KMS-11 (cell line): ENCODE measurements at regions not wholly inside any gene's neighbourhood (a gene's known extent, or its start where the extent isn't known, plus 50 kb on each side); places are given as distances from the start of the nearest gene placed in this dataset.

Experiments used
- H2AFZ ChIP-seq: fragments of 200-600 bp; sonication (generic); 2 replicates; pipeline ENCODE4 v1.6.1; 2016; ENCODE audit warnings: antibody characterized with exemption, mixed run types, low read depth
- H3K27ac ChIP-seq: fragments of 200-600 bp; sonication (generic); 2 replicates; pipeline ENCODE4 v1.6.1; 2016; ENCODE audit warnings: mild to moderate bottlenecking, mixed run types
- H3K27me3 ChIP-seq: fragments of 200-600 bp; sonication (generic); 2 replicates; pipeline ENCODE4 v1.6.1; 2017; ENCODE audit warnings: mild to moderate bottlenecking, low read depth, mixed run types, moderate library complexity; ENCODE audit not compliant: insufficient read depth
- H3K36me3 ChIP-seq: fragments of 200-600 bp; sonication (generic); 2 replicates; pipeline ENCODE4 v1.6.1; 2017; ENCODE audit warnings: mild to moderate bottlenecking, mixed run types; ENCODE audit not compliant: insufficient read depth
- H3K4me1 ChIP-seq: fragments of 200-600 bp; sonication (generic); 2 replicates; pipeline ENCODE4 v1.6.1; 2016; ENCODE audit warnings: mild to moderate bottlenecking, low read depth, mixed run types; ENCODE audit not compliant: poor library complexity, severe bottlenecking
- H3K4me2 ChIP-seq: fragments of 200-600 bp; sonication (generic); 2 replicates; pipeline ENCODE4 v1.7.0; 2016; ENCODE audit warnings: mild to moderate bottlenecking, mixed run types
- H3K4me3 ChIP-seq: fragments of 200-600 bp; sonication (generic); IDR thresholded peaks from 2 replicates; pipeline ENCODE4 v1.6.1; 2017; ENCODE audit warnings: low read depth, low read length, mixed read lengths; ENCODE audit not compliant: insufficient read depth
- H3K79me2 ChIP-seq: fragments of 200-600 bp; sonication (generic); 2 replicates; pipeline ENCODE4 v1.6.1; 2016; ENCODE audit warnings: low read depth, mixed run types; ENCODE audit not compliant: insufficient read depth
- H3K9ac ChIP-seq: fragments of 200-600 bp; sonication (generic); 2 replicates; pipeline ENCODE4 v1.6.1; 2016; ENCODE audit warnings: mild to moderate bottlenecking, mixed run types
- H4K20me1 ChIP-seq: fragments of 200-600 bp; sonication (generic); 2 replicates; pipeline ENCODE4 v1.6.1; 2016; ENCODE audit warnings: mild to moderate bottlenecking, mixed run types; ENCODE audit not compliant: insufficient read depth
- TF ChIP-seq, protein P1 (sequence below): fragments of 200-600 bp; sonication (generic); conservative IDR thresholded peaks from 2 replicates; pipeline ENCODE4 v1.6.1; 2017; ENCODE audit warnings: low read depth, mild to moderate bottlenecking, antibody characterized with exemption, low read length, moderate library complexity, mixed read lengths

DNA sequence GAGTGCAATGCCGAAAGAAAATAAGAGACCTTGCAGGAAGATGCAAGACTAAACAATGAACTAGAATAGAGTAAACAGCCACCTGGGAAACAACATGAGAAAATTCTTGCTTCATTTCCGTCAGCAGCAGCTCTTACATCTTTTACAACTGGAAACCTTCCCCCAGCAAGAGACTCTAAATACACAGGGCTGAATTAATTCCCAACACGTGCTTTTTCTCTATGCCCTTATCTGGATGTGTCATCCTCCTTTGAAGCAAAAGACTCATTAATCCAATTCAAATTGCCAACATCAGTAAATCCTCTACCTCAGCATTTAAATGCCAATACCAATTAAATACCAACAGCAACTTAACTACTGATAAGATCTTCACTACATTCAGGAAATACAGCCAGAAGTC is 99.0 kb upstream of the PDE1C start:
- Histone ChIP-seq H3K9ac (no peak overlapping the region), H3K4me1 (no peaks in the 10 kb centered on the region), H3K36me3 (no peaks in the 10 kb centered on the region), H3K79me2 (no peaks in the 10 kb centered on the region), H4K20me1 (no peaks in the 10 kb centered on the region), H3K4me2 (no peak overlapping the region), H2AFZ (no peak overlapping the region), H3K4me3 (no peak overlapping the region), H3K27me3 (no peaks in the 10 kb centered on the region), H3K27ac (no peak overlapping the region)
- TF ChIP-seq, protein P1, sequence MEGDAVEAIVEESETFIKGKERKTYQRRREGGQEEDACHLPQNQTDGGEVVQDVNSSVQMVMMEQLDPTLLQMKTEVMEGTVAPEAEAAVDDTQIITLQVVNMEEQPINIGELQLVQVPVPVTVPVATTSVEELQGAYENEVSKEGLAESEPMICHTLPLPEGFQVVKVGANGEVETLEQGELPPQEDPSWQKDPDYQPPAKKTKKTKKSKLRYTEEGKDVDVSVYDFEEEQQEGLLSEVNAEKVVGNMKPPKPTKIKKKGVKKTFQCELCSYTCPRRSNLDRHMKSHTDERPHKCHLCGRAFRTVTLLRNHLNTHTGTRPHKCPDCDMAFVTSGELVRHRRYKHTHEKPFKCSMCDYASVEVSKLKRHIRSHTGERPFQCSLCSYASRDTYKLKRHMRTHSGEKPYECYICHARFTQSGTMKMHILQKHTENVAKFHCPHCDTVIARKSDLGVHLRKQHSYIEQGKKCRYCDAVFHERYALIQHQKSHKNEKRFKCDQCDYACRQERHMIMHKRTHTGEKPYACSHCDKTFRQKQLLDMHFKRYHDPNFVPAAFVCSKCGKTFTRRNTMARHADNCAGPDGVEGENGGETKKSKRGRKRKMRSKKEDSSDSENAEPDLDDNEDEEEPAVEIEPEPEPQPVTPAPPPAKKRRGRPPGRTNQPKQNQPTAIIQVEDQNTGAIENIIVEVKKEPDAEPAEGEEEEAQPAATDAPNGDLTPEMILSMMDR = no peak

GRCh38 chr7:32167815-32168214 is 97.6 kb upstream of the PDE1C start:
- Histone ChIP-seq H2AFZ (no peak overlapping the region), H3K27me3 (no peaks in the 10 kb centered on the region), H4K20me1 (no peaks in the 10 kb centered on the region), H3K79me2 (no peaks in the 10 kb centered on the region), H3K4me2 (no peak overlapping the region), H3K27ac (no peak overlapping the region), H3K4me1 (no peaks in the 10 kb centered on the region), H3K36me3 (no peaks in the 10 kb centered on the region), H3K4me3 (no peak overlapping the region), H3K9ac (no peak overlapping the region)
- TF ChIP-seq, protein P1 = no peak

- TF ChIP-seq, protein P1 = no peak
- Histone ChIP-seq H4K20me1 (no peaks in the 10 kb centered on the region), H3K4me3 (no peak overlapping the region), H3K36me3 (no peaks in the 10 kb centered on the region), H3K27ac (no peak overlapping the region), H3K4me2 (no peak overlapping the region), H3K27me3 (no peaks in the 10 kb centered on the region), H3K9ac (no peak overlapping the region), H3K79me2 (no peaks in the 10 kb centered on the region), H3K4me1 (no peaks in the 10 kb centered on the region), H2AFZ (no peak overlapping the region)
Observed at GRCh38 chr7:32167256-32167655, 97.0 kb upstream of the PDE1C start.

DNA sequence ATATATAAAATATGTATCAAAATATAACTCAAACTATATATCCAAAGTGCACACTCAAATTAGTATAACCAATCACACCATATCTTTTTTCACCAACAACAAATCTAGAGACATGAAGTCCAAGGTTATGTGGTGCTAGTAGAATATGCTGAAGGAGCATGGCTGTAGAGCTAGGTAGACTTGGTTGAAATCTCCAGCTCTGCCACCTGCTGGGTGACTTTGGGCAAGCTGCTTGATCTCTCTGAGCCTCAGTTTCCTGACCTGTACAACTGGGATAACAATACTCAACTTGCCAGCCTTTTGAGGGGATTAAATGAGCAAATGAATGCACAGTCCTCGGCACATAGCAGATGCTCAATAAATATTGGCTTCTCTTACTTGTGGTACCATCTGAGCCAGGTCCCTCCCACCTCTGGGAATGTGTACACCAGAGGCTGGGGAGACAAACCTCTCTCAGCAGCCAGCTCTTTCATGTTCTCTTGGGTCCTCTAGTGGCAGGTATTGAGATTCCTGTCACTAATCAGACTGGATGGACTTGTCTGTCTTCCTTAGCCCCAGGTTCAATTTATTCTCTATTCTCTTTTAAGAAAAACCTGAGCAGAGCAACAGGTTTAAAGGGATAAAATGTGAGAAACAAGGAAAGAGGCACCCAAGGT is 94.3 kb upstream of the PDE1C start:
- no peaks in the 10 kb centered on the region for H3K27me3 ChIP-seq
- no peaks in the 10 kb centered on the region for H3K79me2 ChIP-seq
- no peak overlapping the region for H3K9ac ChIP-seq
- TF ChIP-seq, protein P1 = 0 out of 2 replicates have a peak, but pooled peaks have one; percentile 46
- H3K4me1 ChIP-seq = no peaks in the 10 kb centered on the region
- H3K4me2 ChIP-seq = no peak overlapping the region
- H3K4me3 ChIP-seq = no peak overlapping the region
- H2AFZ ChIP-seq = no peak overlapping the region
- H4K20me1 ChIP-seq = no peaks in the 10 kb centered on the region
- H3K27ac ChIP-seq = no peak overlapping the region
- no peaks in the 10 kb centered on the region for H3K36me3 ChIP-seq
